NOMO-1 treated with dmso at 0.1 percent for 144 hours (cell line): ENCODE measurements at regions not wholly inside any gene's neighbourhood (a gene's known extent, or its start where the extent isn't known, plus 50 kb on each side); places are given as distances from the start of the nearest gene placed in this dataset.

Source experiments
- DNase-seq: peaks from one replicate; lab custom pipeline; 2025; ENCODE audit not compliant: unreplicated experiment; lab: John Stamatoyannopoulos, UW

GRCh38 chr1:201705389-201705788 is 123.6 kb upstream of the IPO9 start:
- no peak for DNase-seq

- no peak for DNase-seq
These were observed 122.8 kb upstream of the IPO9 start for GRCh38 chr1:201706109-201706508.

GRCh38 chr1:201707027-201707426 is 121.9 kb upstream of the IPO9 start:
- DNase-seq: no peak

GRCh38 chr1:201707656-201708055 is 121.3 kb upstream of the IPO9 start:
- no peak for DNase-seq

- peak; percentile 68 for DNase-seq
These were observed 120.9 kb upstream of the IPO9 start for GRCh38 chr1:201708085-201708512.

- DNase-seq: no peak
These were observed 120.3 kb upstream of the IPO9 start for GRCh38 chr1:201708691-201709090.

GRCh38 chr1:201709564-201710295 is 119.2 kb upstream of the IPO9 start:
- DNase-seq: peak; percentile 11

- no peak for DNase-seq
These were observed 118.0 kb upstream of the IPO9 start for GRCh38 chr1:201710632-201711597.

- DNase-seq: no peak
These were observed 117.1 kb upstream of the IPO9 start for GRCh38 chr1:201711811-201712210.

- DNase-seq: no peak
These were observed 116.4 kb upstream of the IPO9 start for GRCh38 chr1:201712387-201713085.

- peak; percentile 68 for DNase-seq
These were observed 115.7 kb upstream of the IPO9 start for GRCh38 chr1:201713086-201713810.

GRCh38 chr1:201714542-201715329 is 114.2 kb upstream of the IPO9 start:
- DNase-seq: peak; percentile 74

GRCh38 chr1:201715351-201715750 is 113.6 kb upstream of the IPO9 start:
- DNase-seq: no peak

GRCh38 chr1:201715801-201716741 is 112.9 kb upstream of the IPO9 start:
- DNase-seq: peak; percentile 95

GRCh38 chr1:201716742-201717135 is 112.2 kb upstream of the IPO9 start:
- DNase-seq: no peak

- no peak for DNase-seq
These were observed 111.7 kb upstream of the IPO9 start for GRCh38 chr1:201717286-201717685.

- DNase-seq: no peak
These were observed 110.4 kb upstream of the IPO9 start for GRCh38 chr1:201718346-201719202.
